ENCODE measurements at regions not wholly inside any gene's neighbourhood (a gene's known extent, or its start where the extent isn't known, plus 50 kb on each side); places are given as distances from the start of the nearest gene placed in this dataset.

DNA sequence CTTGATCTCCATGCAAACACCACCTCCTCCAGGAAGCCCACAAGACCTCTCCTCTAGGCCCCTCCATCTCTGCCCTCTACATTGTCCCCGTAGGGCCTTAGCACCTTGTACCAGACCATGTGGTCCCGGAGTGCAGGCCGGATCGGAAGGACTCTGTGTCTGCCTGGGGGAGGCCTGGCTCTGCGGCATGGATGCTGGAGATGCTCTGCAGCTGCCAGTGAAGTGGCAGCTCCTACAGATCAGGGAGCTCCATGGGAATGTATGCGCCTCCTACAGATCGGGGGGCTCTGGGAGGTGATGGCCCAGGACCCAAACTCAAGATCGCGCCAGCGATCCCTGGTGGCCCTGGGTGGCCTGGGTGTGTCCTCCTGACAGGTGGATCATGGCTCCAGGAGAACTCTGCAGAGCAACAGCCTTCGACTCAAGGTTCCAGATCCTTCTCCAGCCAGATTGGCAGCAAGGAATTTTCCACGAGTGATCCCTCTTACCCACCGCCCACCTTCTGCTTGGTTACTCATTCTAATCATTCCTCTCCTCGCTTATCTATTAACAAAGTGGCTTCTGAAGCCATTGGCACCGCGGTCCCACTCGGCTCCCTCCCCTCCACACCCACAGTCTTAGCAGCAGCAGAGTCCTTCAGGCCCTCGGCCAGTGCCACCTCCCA is 67.3 kb downstream of the ADRA2C start:
- TF ChIP-seq, protein P1, sequence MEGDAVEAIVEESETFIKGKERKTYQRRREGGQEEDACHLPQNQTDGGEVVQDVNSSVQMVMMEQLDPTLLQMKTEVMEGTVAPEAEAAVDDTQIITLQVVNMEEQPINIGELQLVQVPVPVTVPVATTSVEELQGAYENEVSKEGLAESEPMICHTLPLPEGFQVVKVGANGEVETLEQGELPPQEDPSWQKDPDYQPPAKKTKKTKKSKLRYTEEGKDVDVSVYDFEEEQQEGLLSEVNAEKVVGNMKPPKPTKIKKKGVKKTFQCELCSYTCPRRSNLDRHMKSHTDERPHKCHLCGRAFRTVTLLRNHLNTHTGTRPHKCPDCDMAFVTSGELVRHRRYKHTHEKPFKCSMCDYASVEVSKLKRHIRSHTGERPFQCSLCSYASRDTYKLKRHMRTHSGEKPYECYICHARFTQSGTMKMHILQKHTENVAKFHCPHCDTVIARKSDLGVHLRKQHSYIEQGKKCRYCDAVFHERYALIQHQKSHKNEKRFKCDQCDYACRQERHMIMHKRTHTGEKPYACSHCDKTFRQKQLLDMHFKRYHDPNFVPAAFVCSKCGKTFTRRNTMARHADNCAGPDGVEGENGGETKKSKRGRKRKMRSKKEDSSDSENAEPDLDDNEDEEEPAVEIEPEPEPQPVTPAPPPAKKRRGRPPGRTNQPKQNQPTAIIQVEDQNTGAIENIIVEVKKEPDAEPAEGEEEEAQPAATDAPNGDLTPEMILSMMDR (IDR thresholded peaks at IDR 0.05; ENCODE audit: insufficient read depth, low read depth, low read length) = no peak
- no peak overlapping the region for H3K4me3 ChIP-seq (ENCODE audit: low read depth, low read length)
- no peak for DNase-seq (ENCODE audit: low read depth)

GRCh38 chr4:3834186-3834662 is 68.0 kb downstream of the ADRA2C start:
- no peak overlapping the region for H3K4me3 ChIP-seq (ENCODE audit: low read depth, low read length)
- TF ChIP-seq, protein P1 (IDR thresholded peaks at IDR 0.05; ENCODE audit: insufficient read depth, low read depth, low read length) = no peak

GRCh38 chr4:3834663-3835521 is 68.7 kb downstream of the ADRA2C start:
- no peak for DNase-seq (ENCODE audit: low read depth)
- TF ChIP-seq, protein P1 (IDR thresholded peaks at IDR 0.05; ENCODE audit: insufficient read depth, low read depth, low read length) = no peak
- H3K4me3 ChIP-seq (ENCODE audit: low read depth, low read length) = no peak overlapping the region

More at GRCh38 chr4:3834186-3834662, 68.0 kb downstream of the ADRA2C start:
- DNase-seq (ENCODE audit: low read depth) = no peak

- DNase-seq (ENCODE audit: low read depth) = no peak
- TF ChIP-seq, protein P1 (IDR thresholded peaks at IDR 0.05; ENCODE audit: insufficient read depth, low read depth, low read length) = no peak
These were observed 69.6 kb downstream of the ADRA2C start for GRCh38 chr4:3835527-3836405.

GRCh38 chr4:3836406-3836755 is 70.2 kb downstream of the ADRA2C start:
- H3K4me3 ChIP-seq (ENCODE audit: low read depth, low read length) = no peak overlapping the region
- DNase-seq (ENCODE audit: low read depth) = no peak
- TF ChIP-seq, protein P1 (IDR thresholded peaks at IDR 0.05; ENCODE audit: insufficient read depth, low read depth, low read length) = no peak

More at GRCh38 chr4:3835527-3836405, 69.6 kb downstream of the ADRA2C start:
- H3K4me3 ChIP-seq (ENCODE audit: low read depth, low read length) = no peak overlapping the region

Measured in fibroblast of villous mesenchyme (primary cell).